Natural killer cell (primary cell): ENCODE measurements at regions not wholly inside any gene's neighbourhood (a gene's known extent, or its start where the extent isn't known, plus 50 kb on each side); places are given as distances from the start of the nearest gene placed in this dataset.

Source experiments
- ATAC-seq, 3 donors: fragments of 150-1000 bp in 2 of 3; fragments of 200-7000 bp in 1 of 3; cut with Tn5 transposase; 1 replicate in 1 of 3; 2 replicates in 2 of 3; pipeline ENCODE4 v1.10.0; 2021; ENCODE audit warnings: mild to moderate bottlenecking in 2 of 3, moderate library complexity in 2 of 3
- DNase-seq, 2 donors: peaks; one replicate each; pipeline versions ENCODE4 v3.0.0 to v3.0.0-alpha.2; 2013 to 2021; ENCODE audit warnings: mixed read lengths in 1 of 2
- H3K27ac ChIP-seq: one replicate; pipeline ENCODE4 v1.5.1; 2013; ENCODE audit warnings: mild to moderate bottlenecking, low read length
- H3K27me3 ChIP-seq: one replicate; pipeline ENCODE4 v1.6.1; 2013; ENCODE audit warnings: low read length; ENCODE audit not compliant: control insufficient read depth, insufficient read depth
- H3K36me3 ChIP-seq: one replicate; pipeline ENCODE4 v1.6.1; 2013; ENCODE audit warnings: low read length; ENCODE audit not compliant: control insufficient read depth, insufficient read depth
- H3K4me1 ChIP-seq: one replicate; pipeline ENCODE4 v1.6.1; 2013; ENCODE audit warnings: low read length; ENCODE audit not compliant: control insufficient read depth, insufficient read depth
- H3K4me3 ChIP-seq: one replicate; pipeline ENCODE4 v1.5.1; 2013; ENCODE audit warnings: low read length
- H3K9me3 ChIP-seq: one replicate; pipeline ENCODE4 v1.6.1; 2013; ENCODE audit warnings: low read length; ENCODE audit not compliant: control insufficient read depth, insufficient read depth
- H3K27ac Mint-ChIP-seq, 2 donors: one replicate each; pipeline ENCODE4 v1.8.0; 2022; ENCODE audit warnings: mild to moderate bottlenecking in 2 of 2, mixed read lengths in 2 of 2, moderate library complexity in 1 of 2
- H3K27me3 Mint-ChIP-seq, 2 donors: one replicate each; pipeline ENCODE4 v1.8.0; 2022; ENCODE audit warnings: low read depth in 2 of 2, mixed read lengths in 2 of 2
- H3K36me3 Mint-ChIP-seq: one replicate; pipeline ENCODE4 v1.8.0; 2022; ENCODE audit warnings: mixed read lengths
- H3K4me1 Mint-ChIP-seq, 2 donors: one replicate each; pipeline ENCODE4 v1.8.0; 2022; ENCODE audit warnings: mixed read lengths in 2 of 2
- H3K4me3 Mint-ChIP-seq: one replicate; pipeline ENCODE4 v1.8.0; 2022; ENCODE audit warnings: mild to moderate bottlenecking, moderate library complexity, mixed read lengths
- H3K9me3 Mint-ChIP-seq, 2 donors: one replicate each; pipeline ENCODE4 v1.8.0; 2022; ENCODE audit warnings: mixed read lengths in 2 of 2
- CTCF ChIP-seq: fragments of 200-600 bp; IDR thresholded peaks from one replicate; pipeline ENCODE4 v1.8.0; 2022; ENCODE audit warnings: antibody characterized with exemption
- WGBS: methylation state at CpG from one replicate; pipeline ENCODE4 v1.1.7; 2013; ENCODE audit warnings: missing lambda C conversion rate; ENCODE audit not compliant: insufficient coverage; 5-methylcytosine and 5-hydroxymethylcytosine counted together
- intact Hi-C: fragments of 100-400 bp; cut with micrococcal nuclease; formaldehyde crosslinking; loops from one replicate; pipeline ENCODE4 v1.14.2; 2022

- no peak overlapping the region for H3K27ac ChIP-seq
- no peaks in the 10 kb centered on the region for H3K36me3 ChIP-seq
- H3K27me3 ChIP-seq, result no peaks in the 10 kb centered on the region
- H3K4me1 Mint-ChIP-seq, result no peaks in the 10 kb centered on the region
- no peaks in the 10 kb centered on the region for H3K27me3 Mint-ChIP-seq
- H3K9me3 Mint-ChIP-seq, result peaks cover 0 to 2% of the 10 kb centered on the region in 2 donors
- H3K9me3 ChIP-seq, result no peaks in the 10 kb centered on the region
- no peak overlapping the region for H3K27ac Mint-ChIP-seq
- H3K4me3 ChIP-seq, result no peak overlapping the region
- intact Hi-C loops, result no loop called here
- H3K4me3 Mint-ChIP-seq, result no peak overlapping the region
- no peak for ATAC-seq
- no peak for DNase-seq
- no peak for TF ChIP-seq CTCF
- H3K4me1 ChIP-seq, result no peaks in the 10 kb centered on the region
- WGBS, result no CpG with 5 or more reads among the region's 1 CpG
- H3K36me3 Mint-ChIP-seq, result no peaks in the 10 kb centered on the region
Measured at GRCh38 chr16:59123479-59123878, 389.4 kb upstream of the GOT2 start.

GRCh38 chr16:59122262-59122537 is 388.1 kb upstream of the GOT2 start:
- Mint-ChIP-seq H3K4me3 (no peak overlapping the region), H3K27ac (no peak overlapping the region), H3K9me3 (peaks cover 0 to 2% of the 10 kb centered on the region in 2 donors), H3K27me3 (no peaks in the 10 kb centered on the region), H3K36me3 (no peaks in the 10 kb centered on the region), H3K4me1 (no peaks in the 10 kb centered on the region)
- H3K9me3 ChIP-seq, result no peaks in the 10 kb centered on the region
- intact Hi-C loops, result no loop called here
- no peak for ATAC-seq
- DNase-seq, result no peak
- H3K36me3 ChIP-seq, result no peaks in the 10 kb centered on the region
- H3K4me3 ChIP-seq, result no peak overlapping the region
- TF ChIP-seq CTCF, result no peak
- 80% methylated on average over 2 of the region's 2 CpGs for WGBS
- H3K4me1 ChIP-seq, result no peaks in the 10 kb centered on the region
- no peak overlapping the region for H3K27ac ChIP-seq
- no peaks in the 10 kb centered on the region for H3K27me3 ChIP-seq

- H3K27ac ChIP-seq, result no peak overlapping the region
- Mint-ChIP-seq H3K36me3 (no peaks in the 10 kb centered on the region), H3K9me3 (peaks cover 0 to 4% of the 10 kb centered on the region in 2 donors), H3K4me3 (no peak overlapping the region), H3K27ac (no peak overlapping the region), H3K27me3 (no peaks in the 10 kb centered on the region), H3K4me1 (no peaks in the 10 kb centered on the region)
- H3K4me3 ChIP-seq, result no peak overlapping the region
- no peak for ATAC-seq
- H3K4me1 ChIP-seq, result no peaks in the 10 kb centered on the region
- no peaks in the 10 kb centered on the region for H3K9me3 ChIP-seq
- H3K27me3 ChIP-seq, result no peaks in the 10 kb centered on the region
- no peak for TF ChIP-seq CTCF
- DNase-seq, result no peak
- no peaks in the 10 kb centered on the region for H3K36me3 ChIP-seq
- intact Hi-C loops, result no loop called here
Measured at GRCh38 chr16:59121411-59122261, 387.5 kb upstream of the GOT2 start.

- H3K4me1 Mint-ChIP-seq, result no peaks in the 10 kb centered on the region
- H3K4me3 Mint-ChIP-seq, result no peak overlapping the region
- intact Hi-C loops, result no loop called here
- WGBS, result 75% methylated on average over 2 of the region's 2 CpGs
- ATAC-seq, result no peak
- no peaks in the 10 kb centered on the region for H3K27me3 ChIP-seq
- no peak overlapping the region for H3K27ac ChIP-seq
- no peak for DNase-seq
- H3K4me3 ChIP-seq, result no peak overlapping the region
- H3K4me1 ChIP-seq, result no peaks in the 10 kb centered on the region
- no peaks in the 10 kb centered on the region for H3K36me3 Mint-ChIP-seq
- H3K27ac Mint-ChIP-seq, result no peak overlapping the region
- no peaks in the 10 kb centered on the region for H3K9me3 ChIP-seq
- peaks cover 0 to 4% of the 10 kb centered on the region in 2 donors for H3K9me3 Mint-ChIP-seq
- H3K36me3 ChIP-seq, result no peaks in the 10 kb centered on the region
- TF ChIP-seq CTCF, result no peak
- H3K27me3 Mint-ChIP-seq, result no peaks in the 10 kb centered on the region
Measured at GRCh38 chr16:59116744-59117143, 382.6 kb upstream of the GOT2 start.
